Psoas muscle (tissue), 7 donors: ENCODE measurements at regions not wholly inside any gene's neighbourhood (a gene's known extent, or its start where the extent isn't known, plus 50 kb on each side); places are given as distances from the start of the nearest gene placed in this dataset.
"Not testable (repeated sequence)": the region's sequence is repeated elsewhere in the genome, so short reads cannot be mapped to it uniquely, and the experiment has no call there.

Experiments
- ATAC-seq, 4 donors: fragments of 200-7000 bp; cut with Tn5 transposase; one replicate each; pipeline ENCODE4 v1.9.1; 2020; ENCODE audit warnings: moderate library complexity in 3 of 4, mild to moderate bottlenecking in 2 of 4
- DNase-seq, 2 donors: peaks; one replicate each; pipeline ENCODE4 v3.0.0-alpha.2; 2020
- H3K27ac ChIP-seq: fragments of 200-600 bp; one replicate; pipeline ENCODE4 v1.8.0; 2022
- H3K27me3 ChIP-seq, 3 donors: fragments of 200-600 bp in 1 of 3; one replicate each; pipeline versions ENCODE4 v1.6.1 to v1.8.0; 2013 to 2022; ENCODE audit warnings: low read length in 2 of 3, mild to moderate bottlenecking in 2 of 3, moderate library complexity in 1 of 3; ENCODE audit not compliant: insufficient read depth in 3 of 3
- H3K36me3 ChIP-seq, 2 donors: fragments of 200-600 bp in 1 of 2; one replicate each; pipeline versions ENCODE4 v1.6.1 to v1.8.0; 2013 to 2022; ENCODE audit warnings: low read depth in 1 of 2, mild to moderate bottlenecking in 1 of 2, moderate library complexity in 1 of 2; ENCODE audit not compliant: insufficient read depth in 1 of 2
- H3K4me1 ChIP-seq: fragments of 200-600 bp; one replicate; pipeline ENCODE4 v1.8.0; 2022
- H3K4me3 ChIP-seq: fragments of 200-600 bp; one replicate; pipeline ENCODE4 v1.8.0; 2022; ENCODE audit warnings: mild to moderate bottlenecking
- H3K9me3 ChIP-seq: fragments of 200-600 bp; one replicate; pipeline ENCODE4 v1.8.0; 2022
- CTCF ChIP-seq: fragments of 200-600 bp; IDR thresholded peaks from one replicate; pipeline ENCODE4 v1.8.0; 2022; ENCODE audit warnings: antibody characterized with exemption
- WGBS, 3 donors: extraction: QIAGEN DNeasy Blood & Tissue Kit; methylation state at CpG; one replicate each; pipeline versions ENCODE4 v1.1.6 to v1.1.7; 2013; 5-methylcytosine and 5-hydroxymethylcytosine counted together
- intact Hi-C, 2 donors: fragments of 100-400 bp; cut with DNase I; formaldehyde crosslinking; loops; one replicate each; pipeline versions ENCODE4 v1.11.0 to v1.14.2; 2022
- donor health status: healthy with polysubstance abuse.
- donor health status: DM: no; HTN: no; CAD: no; lungs with moderate emphysema.
- donor health status: Bipolar disorder and iron deficiency.
- donor health status: healthy.
- donor health status: DM: yes; HTN: yes; CAD: no.
- donor health status: DM: no; HTN: no; CAD: no.
- donor health status: DM: yes; HTN: yes; CAD: no.

GRCh38 chr10:21385996-21386585, 139.4 kb downstream of the SKIDA1 start:
- 79 to 85% (median 80%) methylated on average over 5 of the region's 5 CpGs for WGBS, 3 donors
- DNase-seq = no peak
- no peaks in the 10 kb centered on the region for H3K27me3 ChIP-seq
- H3K4me1 ChIP-seq = no peaks in the 10 kb centered on the region
- no peak overlapping the region for H3K27ac ChIP-seq
- no peaks in the 10 kb centered on the region for H3K9me3 ChIP-seq
- no peak overlapping the region for H3K4me3 ChIP-seq
- no peak for TF ChIP-seq CTCF
- intact Hi-C loops = no loop called here
- H3K36me3 ChIP-seq = no peaks in the 10 kb centered on the region
- no peak for ATAC-seq

DNA sequence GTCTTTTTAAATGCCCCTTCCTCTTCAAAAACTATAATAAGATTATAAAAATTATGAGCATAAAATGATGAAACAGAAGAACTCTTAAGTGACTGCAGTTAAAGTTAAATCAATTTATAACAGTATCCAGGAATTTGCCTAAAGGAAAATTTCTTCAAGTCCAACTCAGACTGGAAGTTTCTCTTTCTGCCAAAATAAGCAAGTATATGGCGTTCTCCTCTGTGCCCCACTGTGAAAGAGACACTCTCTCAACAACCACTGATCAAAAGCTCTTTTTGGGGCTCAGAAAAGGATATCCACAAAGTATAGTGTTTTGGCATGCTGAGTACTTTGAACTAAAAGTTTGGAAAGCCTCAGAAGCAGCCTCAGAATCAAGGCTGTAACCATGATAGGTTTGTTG, 139.9 kb downstream of the SKIDA1 start:
- TF ChIP-seq CTCF = no peak
- no peaks in the 10 kb centered on the region for H3K9me3 ChIP-seq
- no peaks in the 10 kb centered on the region for H3K4me1 ChIP-seq
- H3K4me3 ChIP-seq = no peak overlapping the region
- no peaks in the 10 kb centered on the region for H3K36me3 ChIP-seq
- no peaks in the 10 kb centered on the region for H3K27me3 ChIP-seq
- intact Hi-C loops = no loop called here
- ATAC-seq = no peak
- H3K27ac ChIP-seq = no peak overlapping the region
- DNase-seq = no peak
- whole genome bisulfite sequencing, 3 donors = 67 to 79% (median 71%) methylated on average over 1 of the region's 1 CpG

DNA sequence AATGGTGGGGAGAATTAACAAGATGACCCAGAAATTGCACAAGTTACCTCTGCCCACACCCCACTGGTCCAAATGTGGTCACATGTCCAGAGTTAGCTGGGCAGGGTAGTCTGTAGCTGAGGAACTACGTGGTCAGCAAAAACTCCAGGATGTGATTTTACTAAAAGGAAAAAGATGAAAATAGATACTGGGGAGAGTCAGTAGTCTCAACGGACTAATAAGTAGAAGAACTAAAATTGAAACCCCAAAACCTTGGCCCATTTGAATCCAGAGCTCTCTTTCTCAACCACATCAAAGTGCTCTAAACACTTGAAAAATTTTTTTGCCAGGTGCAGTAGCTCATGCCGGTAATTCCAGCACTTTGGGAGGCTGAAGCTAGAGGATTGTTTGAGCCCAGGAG, 146.3 kb downstream of the SKIDA1 start:
- 50 to 61% (median 53%) methylated on average over 3 of the region's 3 CpGs for WGBS, 3 donors

GRCh38 chr10:21375274-21375673, 150.2 kb downstream of the SKIDA1 start:
- intact Hi-C loops, H3K27me3 ChIP-seq, H3K4me3 ChIP-seq, H3K36me3 ChIP-seq, ATAC-seq, H3K4me1 ChIP-seq, H3K9me3 ChIP-seq, DNase-seq, H3K27ac ChIP-seq: not testable (repeated sequence)
- WGBS, 3 donors = 86 to 100% (median 90%) methylated on average over 2 of the region's 2 CpGs

More for the DNA sequence above, 146.3 kb downstream of the SKIDA1 start:
- no peak overlapping the region for H3K4me3 ChIP-seq
- H3K4me1 ChIP-seq = no peaks in the 10 kb centered on the region
- no peak for TF ChIP-seq CTCF
- H3K27me3 ChIP-seq = no peaks in the 10 kb centered on the region
- no peak overlapping the region for H3K27ac ChIP-seq
- ATAC-seq (no peak), DNase-seq (no peak)
- no peaks in the 10 kb centered on the region for H3K36me3 ChIP-seq
- intact Hi-C loops = no loop called here
- no peaks in the 10 kb centered on the region for H3K9me3 ChIP-seq

DNA sequence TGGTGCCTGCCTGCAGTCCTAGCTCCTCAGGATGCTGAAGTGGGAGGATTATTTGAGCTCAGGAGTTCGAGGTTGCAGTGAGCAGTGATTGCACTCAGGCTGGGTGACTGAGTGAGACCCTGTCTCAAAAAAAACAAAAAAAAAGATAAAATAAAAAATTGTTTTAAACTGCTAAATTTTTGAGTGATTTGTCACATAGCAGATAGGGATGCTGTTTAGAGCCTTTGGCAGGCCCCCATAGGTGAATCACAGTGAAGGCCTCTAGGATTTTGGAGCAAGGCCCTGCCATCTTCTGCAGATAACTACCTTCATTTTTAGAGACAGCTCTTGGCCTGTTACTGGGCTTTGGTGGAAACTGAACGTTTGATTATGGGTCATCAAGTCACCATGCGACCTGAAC, 151.6 kb downstream of the SKIDA1 start:
- intact Hi-C loops, H3K9me3 ChIP-seq: not testable (repeated sequence)

More for the DNA sequence above, 151.6 kb downstream of the SKIDA1 start:
- not testable (repeated sequence) for H3K36me3 ChIP-seq, H3K27ac ChIP-seq, ATAC-seq, H3K4me1 ChIP-seq, H3K4me3 ChIP-seq, DNase-seq, H3K27me3 ChIP-seq
- 79 to 82% (median 79%) methylated on average over 3 of the region's 3 CpGs for WGBS, 3 donors
